ENCODE measurements at regions not wholly inside any gene's neighbourhood (a gene's known extent, or its start where the extent isn't known, plus 50 kb on each side); places are given as distances from the start of the nearest gene placed in this dataset.

DNA sequence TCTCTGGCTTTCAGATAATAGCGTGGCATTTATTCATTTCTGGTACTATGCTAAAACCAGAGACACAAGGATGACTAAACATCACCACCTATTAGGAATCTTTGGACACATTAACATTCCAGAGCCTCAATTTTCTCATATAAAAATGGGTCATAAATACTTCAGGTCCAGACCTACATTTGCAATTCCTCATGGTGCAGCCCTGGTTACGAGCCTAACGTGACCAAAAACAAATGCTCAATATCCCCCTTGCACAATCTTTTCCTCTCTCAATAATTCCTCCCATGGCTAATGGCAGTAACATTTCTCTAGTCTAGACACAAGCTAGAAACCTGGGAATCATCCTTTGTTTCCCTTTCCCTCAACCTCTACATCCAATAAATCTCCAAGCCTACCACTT lies 112.8 kb upstream of the NABP1 start:
- ATAC-seq (no peak), DNase-seq (no peak)
- intact Hi-C loops (cut with micrococcal nuclease) = no loop called here
- TF ChIP-seq EZH2 (IDR thresholded peaks at IDR 0.05; ENCODE audit: low read length, unreplicated experiment) (no peak), EZH2phosphoT487 (IDR thresholded peaks at IDR 0.05; ENCODE audit: borderline replicate concordance, low read length) (no peak)
- TF ChIP-seq, protein P1, sequence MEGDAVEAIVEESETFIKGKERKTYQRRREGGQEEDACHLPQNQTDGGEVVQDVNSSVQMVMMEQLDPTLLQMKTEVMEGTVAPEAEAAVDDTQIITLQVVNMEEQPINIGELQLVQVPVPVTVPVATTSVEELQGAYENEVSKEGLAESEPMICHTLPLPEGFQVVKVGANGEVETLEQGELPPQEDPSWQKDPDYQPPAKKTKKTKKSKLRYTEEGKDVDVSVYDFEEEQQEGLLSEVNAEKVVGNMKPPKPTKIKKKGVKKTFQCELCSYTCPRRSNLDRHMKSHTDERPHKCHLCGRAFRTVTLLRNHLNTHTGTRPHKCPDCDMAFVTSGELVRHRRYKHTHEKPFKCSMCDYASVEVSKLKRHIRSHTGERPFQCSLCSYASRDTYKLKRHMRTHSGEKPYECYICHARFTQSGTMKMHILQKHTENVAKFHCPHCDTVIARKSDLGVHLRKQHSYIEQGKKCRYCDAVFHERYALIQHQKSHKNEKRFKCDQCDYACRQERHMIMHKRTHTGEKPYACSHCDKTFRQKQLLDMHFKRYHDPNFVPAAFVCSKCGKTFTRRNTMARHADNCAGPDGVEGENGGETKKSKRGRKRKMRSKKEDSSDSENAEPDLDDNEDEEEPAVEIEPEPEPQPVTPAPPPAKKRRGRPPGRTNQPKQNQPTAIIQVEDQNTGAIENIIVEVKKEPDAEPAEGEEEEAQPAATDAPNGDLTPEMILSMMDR (conservative IDR thresholded peaks at IDR 0.05; ENCODE audit: low read depth, low read length) = no peak
- Histone ChIP-seq H4K20me1 (ENCODE audit: low read length) (no peaks in the 10 kb centered on the region), H3K27me3 (ENCODE audit: low read length) (no peaks in the 10 kb centered on the region), H3K9me3 (ENCODE audit: low read length) (no peaks in the 10 kb centered on the region), H3K4me3 (ENCODE audit: low read length) (no peak overlapping the region), H3K4me1 (ENCODE audit: insufficient read depth, low read length) (peaks cover 22% of the 10 kb centered on the region), H2AFZ (ENCODE audit: low read length) (no peak overlapping the region), H3K9me2 (replicated peaks; ENCODE audit: low read length) (no peaks in the 10 kb centered on the region), H3K9ac (ENCODE audit: low read length) (no peak overlapping the region), H3K4me2 (ENCODE audit: low read length) (no peak overlapping the region), H3K36me3 (ENCODE audit: low read depth, low read length) (no peaks in the 10 kb centered on the region), H3F3A (ENCODE audit: low read length, unreplicated experiment) (no peaks in the 10 kb centered on the region), H3K79me2 (ENCODE audit: low read length) (no peaks in the 10 kb centered on the region), H3K27ac (ENCODE audit: low read length) (no peak overlapping the region)
- BruUV-seq (replicated peaks) = no TSS peak
- ChIA-PET CTCF (no interaction called here), POLR2A (ENCODE audit: unreplicated experiment) (no interaction called here)

DNA sequence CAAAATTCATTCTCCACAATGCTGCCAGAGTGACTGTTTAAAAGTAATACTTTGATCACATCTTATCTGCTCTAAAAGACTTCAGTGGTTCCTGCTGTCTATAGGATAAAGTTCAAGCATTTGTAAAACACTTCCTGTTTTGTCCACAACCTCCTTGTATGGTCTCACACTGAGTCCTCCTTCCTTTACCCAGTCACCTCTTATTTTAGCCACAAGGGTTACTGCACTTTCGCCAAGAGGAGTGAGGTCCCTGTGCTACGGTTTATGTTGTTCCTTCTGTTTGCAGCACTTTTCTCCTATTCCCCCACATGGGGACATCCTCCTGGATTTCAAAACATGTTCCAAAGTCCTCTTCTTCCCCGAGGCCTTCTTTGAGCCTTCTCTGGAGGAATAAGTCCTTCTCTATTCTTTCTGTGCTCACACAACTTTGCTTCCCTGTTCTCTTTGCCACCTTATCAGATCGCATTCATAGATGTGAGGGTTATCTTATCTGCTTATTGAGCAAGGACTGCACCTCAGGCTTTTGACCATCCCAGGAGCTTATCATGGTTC lies 112.2 kb upstream of the NABP1 start:
- no peak for DNase-seq
- Histone ChIP-seq H3K4me2 (ENCODE audit: low read length) (no peak overlapping the region), H3K4me1 (ENCODE audit: insufficient read depth, low read length) (peaks cover 26% of the 10 kb centered on the region), H3K9me2 (replicated peaks; ENCODE audit: low read length) (no peaks in the 10 kb centered on the region), H3K4me3 (ENCODE audit: low read length) (no peak overlapping the region), H3K27me3 (ENCODE audit: low read length) (no peaks in the 10 kb centered on the region), H2AFZ (ENCODE audit: low read length) (peak overlapping the region; percentile 19; the same call in 1 of the 2 replicates), H3K9me3 (ENCODE audit: low read length) (no peaks in the 10 kb centered on the region), H3K79me2 (ENCODE audit: low read length) (no peaks in the 10 kb centered on the region), H3K36me3 (ENCODE audit: low read depth, low read length) (no peaks in the 10 kb centered on the region), H3F3A (ENCODE audit: low read length, unreplicated experiment) (no peaks in the 10 kb centered on the region), H4K20me1 (ENCODE audit: low read length) (no peaks in the 10 kb centered on the region), H3K9ac (ENCODE audit: low read length) (no peak overlapping the region), H3K27ac (ENCODE audit: low read length) (no peak overlapping the region)
- CTCF ChIA-PET = interaction anchor here (2.1 kb wide), 1 partner anchor 597 kb away, joined by 12 read pairs; no protein-coding TSS in a partner anchor
- POLR2A ChIA-PET (ENCODE audit: unreplicated experiment) = interaction anchor here (0.6 kb wide), 1 partner anchor 9 kb away, joined by 11 read pairs; no protein-coding TSS in a partner anchor
- ATAC-seq = peak; percentile 23
- intact Hi-C loops (cut with micrococcal nuclease) = loop anchor here (1.0 kb wide), 2 partner anchors 126 to 164 kb away; no protein-coding TSS in a partner anchor
- TF ChIP-seq, protein P1 (conservative IDR thresholded peaks at IDR 0.05; ENCODE audit: low read depth, low read length) = no peak
- no TSS peak for BruUV-seq (replicated peaks)

DNA sequence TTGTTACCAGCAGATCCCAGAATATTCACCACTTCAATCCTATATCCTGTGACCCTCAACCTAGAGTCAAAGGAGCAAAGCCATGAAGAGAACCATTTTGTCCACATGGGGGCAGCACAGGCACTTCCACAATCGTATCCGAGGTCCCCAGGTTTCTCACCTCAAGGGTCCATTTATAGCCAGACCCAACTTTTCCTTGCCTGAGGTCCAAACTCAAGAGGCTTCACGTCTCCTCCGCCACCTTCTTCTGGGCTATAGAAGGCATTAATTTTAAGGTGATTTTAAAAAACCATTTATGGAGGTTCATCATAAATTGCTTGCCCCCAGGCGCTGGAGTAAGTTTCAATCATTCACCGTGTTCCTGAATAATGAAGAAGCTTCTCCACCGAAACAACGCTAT lies 111.6 kb upstream of the NABP1 start:
- ATAC-seq = peak; percentile 73
- peak overlapping the region; percentile 22; the same call in 1 of the 2 replicates for H2AFZ ChIP-seq (ENCODE audit: low read length)

More for the DNA sequence above, 111.6 kb upstream of the NABP1 start:
- TF ChIP-seq EZH2phosphoT487 (IDR thresholded peaks at IDR 0.05; ENCODE audit: borderline replicate concordance, low read length) (no peak), EZH2 (IDR thresholded peaks at IDR 0.05; ENCODE audit: low read length, unreplicated experiment) (no peak)
- TF ChIP-seq, protein P1 (conservative IDR thresholded peaks at IDR 0.05; ENCODE audit: low read depth, low read length) = peak; percentile 96
- Histone ChIP-seq H3K4me1 (ENCODE audit: insufficient read depth, low read length) (peaks cover 31% of the 10 kb centered on the region), H3K79me2 (ENCODE audit: low read length) (no peaks in the 10 kb centered on the region), H3K36me3 (ENCODE audit: low read depth, low read length) (no peaks in the 10 kb centered on the region), H3K27ac (ENCODE audit: low read length) (no peak overlapping the region), H3K27me3 (ENCODE audit: low read length) (no peaks in the 10 kb centered on the region), H3K9ac (ENCODE audit: low read length) (no peak overlapping the region), H3K9me2 (replicated peaks; ENCODE audit: low read length) (no peaks in the 10 kb centered on the region), H4K20me1 (ENCODE audit: low read length) (no peaks in the 10 kb centered on the region), H3F3A (ENCODE audit: low read length, unreplicated experiment) (no peaks in the 10 kb centered on the region), H3K4me2 (ENCODE audit: low read length) (peak overlapping the region; percentile 27; the same call in 1 of the 2 replicates), H3K9me3 (ENCODE audit: low read length) (no peaks in the 10 kb centered on the region), H3K4me3 (ENCODE audit: low read length) (no peak overlapping the region)
- peak; percentile 92 for DNase-seq
- ChIA-PET CTCF (interaction anchor here (1.1 to 2.1 kb wide), 3 partner anchors 111 to 596 kb away, joined by 3 to 12 read pairs (median 4); partner anchors contain the start of gene NABP1), POLR2A (ENCODE audit: unreplicated experiment) (interaction anchor here (0.6 kb wide), 1 partner anchor 72 kb away, joined by 4 read pairs; no protein-coding TSS in a partner anchor)
- intact Hi-C loops (cut with micrococcal nuclease) = loop anchor here (1.0 kb wide), 2 partner anchors 125 to 163 kb away; no protein-coding TSS in a partner anchor
- no TSS peak for BruUV-seq (replicated peaks)
